ENCODE measurements at regions not wholly inside any gene's neighbourhood (a gene's known extent, or its start where the extent isn't known, plus 50 kb on each side); places are given as distances from the start of the nearest gene placed in this dataset. TPM values are rescaled to one million over a fixed set of nuclear protein-coding genes. Genes with fewer than 3 reads are reported as not detected.

GRCh38 chr2:181404472-181404871 is 52.7 kb upstream of the ITGA4 start:
- Mint-ChIP-seq H3K9me3 (no peaks in the 10 kb centered on the region), H3K27ac (no peak overlapping the region), H3K36me3 (ENCODE audit: low read depth) (peaks cover 2% of the 10 kb centered on the region), H3K27me3 (ENCODE audit: low read depth) (no peaks in the 10 kb centered on the region), H3K4me1 (ENCODE audit: low read depth) (peaks cover 8% of the 10 kb centered on the region), H3K4me3 (no peak overlapping the region)
- intact Hi-C loops (cut with micrococcal nuclease), result no loop called here
- DNase-seq, result no peak
- CTCF ChIA-PET, result interaction anchor here (1.6 kb wide), 1 partner anchor 52 kb away, joined by 3 read pairs; no protein-coding TSS in a partner anchor

- CTCF ChIA-PET, result interaction anchor here (1.5 kb wide), 1 partner anchor 12 kb away, joined by 5 read pairs; no protein-coding TSS in a partner anchor
- Mint-ChIP-seq H3K9me3 (no peaks in the 10 kb centered on the region), H3K4me1 (ENCODE audit: low read depth) (peaks cover 8% of the 10 kb centered on the region), H3K4me3 (no peak overlapping the region), H3K36me3 (ENCODE audit: low read depth) (peaks cover 3% of the 10 kb centered on the region), H3K27ac (no peak overlapping the region), H3K27me3 (ENCODE audit: low read depth) (no peaks in the 10 kb centered on the region)
- intact Hi-C loops (cut with micrococcal nuclease), result no loop called here
- no peak for DNase-seq
Observed at GRCh38 chr2:181407171-181407570, 50.0 kb upstream of the ITGA4 start.

Small RNA genes in the stretch of these regions (microRNA-seq; reads per million reads assigned to microRNA genes)
- gene MIR4437 (ENCODE audit: borderline microRNAs expressed, borderline replicate concordance), result not detected

All from activated naive CD4-positive, alpha-beta T cell treated with anti-CD3 and anti-CD28 coated beads for 36 hours (primary cell).